GM18907 (cell line): ENCODE measurements at regions not wholly inside any gene's neighbourhood (a gene's known extent, or its start where the extent isn't known, plus 50 kb on each side); places are given as distances from the start of the nearest gene placed in this dataset.
"Not testable (repeated sequence)": the region's sequence is repeated elsewhere in the genome, so short reads cannot be mapped to it uniquely, and the experiment has no call there.

Experiments used
- ATAC-seq: cut with Tn5 transposase; IDR thresholded peaks from one replicate; pipeline ENCODE4 v1.9.1; 2021; ENCODE audit warnings: mild to moderate bottlenecking, moderate library complexity; ENCODE audit not compliant: unreplicated experiment

DNA sequence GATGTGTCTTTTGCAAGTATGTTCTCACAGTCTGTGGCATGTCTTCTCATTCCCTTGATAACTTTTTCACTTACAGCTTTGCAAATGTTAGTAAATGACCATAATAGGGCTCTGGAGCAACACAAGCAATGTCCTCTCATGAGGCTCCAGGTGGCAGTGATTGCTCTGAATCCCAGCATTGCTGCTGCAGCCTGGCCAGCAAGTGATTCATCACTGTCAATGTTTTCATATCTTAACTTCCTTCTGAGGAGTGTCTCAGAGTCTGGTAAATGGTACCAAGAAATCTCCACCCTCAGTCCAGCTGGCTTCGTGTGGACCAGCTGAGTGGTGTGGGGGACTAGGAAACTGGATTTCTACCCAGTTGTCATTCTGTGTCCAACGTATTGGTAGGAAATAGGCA lies 139.6 kb downstream of the MYLK4 start:
- ATAC-seq: no peak

DNA sequence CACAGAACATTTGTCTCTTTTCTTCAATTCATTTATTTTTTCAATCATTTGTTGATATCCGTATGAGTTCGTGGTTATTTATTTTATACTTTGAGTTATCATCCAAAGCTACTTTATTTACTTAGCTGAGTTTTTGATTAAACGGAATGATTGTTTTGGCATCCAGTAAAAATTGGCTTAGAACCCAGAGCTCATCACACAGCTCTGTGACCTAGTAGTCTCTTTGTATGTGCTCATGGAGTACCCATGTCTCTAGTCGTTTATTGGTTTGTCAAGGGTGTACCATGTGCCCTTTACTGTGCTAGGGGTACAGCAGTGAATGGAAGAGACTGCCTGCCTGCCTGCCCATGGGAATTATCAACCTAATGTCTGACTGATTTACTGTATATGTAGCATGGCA lies 142.2 kb downstream of the MYLK4 start:
- no peak for ATAC-seq

DNA sequence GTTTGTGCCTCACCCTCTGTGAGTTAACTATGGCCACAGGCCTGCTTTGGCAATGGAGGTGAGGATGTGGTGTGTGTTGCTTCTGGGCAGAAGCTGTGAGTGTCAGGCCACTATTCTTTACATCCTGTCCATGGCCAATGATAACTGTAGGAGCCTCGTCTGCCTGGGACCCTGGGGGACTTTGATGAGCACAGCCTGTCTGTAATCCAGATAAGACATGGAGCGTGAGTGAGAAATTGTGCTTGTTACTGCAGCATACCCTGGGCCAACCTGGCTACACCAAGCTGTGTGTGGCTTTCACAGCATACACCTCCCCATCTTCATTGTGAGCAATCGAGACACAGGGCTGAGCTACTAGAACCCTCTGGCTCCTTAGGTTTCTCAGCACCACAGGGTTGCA lies 150.4 kb downstream of the MYLK4 start:
- ATAC-seq: no peak

DNA sequence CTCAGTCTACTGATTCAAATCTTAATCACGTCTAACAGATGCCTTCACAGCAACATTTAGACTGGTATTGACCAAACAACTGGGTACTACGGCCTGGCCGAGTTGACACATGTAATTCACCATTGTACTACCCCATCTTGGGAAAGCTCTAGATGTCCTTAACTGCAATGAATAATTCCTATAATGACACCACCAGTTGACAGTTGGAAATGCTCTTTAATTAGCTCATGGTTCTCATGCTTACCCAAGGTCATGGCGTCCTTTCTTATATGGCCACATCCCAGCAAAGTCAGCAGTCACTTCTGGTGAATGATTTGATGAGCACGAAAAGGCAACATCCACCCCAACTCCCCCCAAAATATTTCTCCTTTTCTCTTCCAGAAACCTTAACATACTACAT lies 150.9 kb downstream of the MYLK4 start:
- ATAC-seq: no peak

DNA sequence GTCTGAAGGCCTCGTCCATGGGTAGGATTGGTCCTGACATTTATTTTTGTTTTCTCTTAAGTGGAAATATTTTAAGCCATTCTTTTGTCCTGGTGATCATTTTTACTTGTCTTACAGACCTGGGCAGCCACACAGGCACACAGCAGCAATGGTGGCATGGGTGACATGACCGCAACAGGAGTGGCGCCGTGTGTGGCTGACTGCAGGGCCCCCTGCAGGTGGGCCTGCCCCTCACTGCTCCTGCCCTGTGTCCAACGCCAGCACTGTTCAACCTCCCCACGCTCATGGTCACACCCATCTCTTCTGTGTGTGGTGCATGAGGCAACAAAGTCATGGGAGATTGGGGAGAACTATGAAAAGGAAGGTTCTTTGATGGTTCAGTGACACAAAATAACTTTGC lies 151.9 kb downstream of the MYLK4 start:
- ATAC-seq: no peak

DNA sequence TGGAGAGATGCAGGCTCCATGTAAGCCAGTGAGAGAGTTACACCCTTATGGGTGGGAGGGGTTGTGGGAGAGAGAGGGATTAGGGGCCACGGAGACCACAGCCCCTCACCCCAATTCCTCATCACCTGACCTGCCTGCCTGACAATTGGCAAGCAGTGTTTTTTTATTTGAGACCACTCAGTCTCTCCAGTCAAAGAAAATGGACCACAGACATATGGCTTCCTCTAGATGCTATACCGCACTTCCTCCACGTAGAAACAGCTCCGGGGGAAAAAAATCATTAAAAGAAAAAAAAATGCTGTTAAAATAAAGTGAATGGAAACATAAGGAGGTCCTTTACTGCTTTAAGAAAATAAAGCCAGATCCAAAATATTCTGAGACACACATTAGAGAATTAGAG lies 152.7 kb downstream of the MYLK4 start:
- ATAC-seq: no peak

DNA sequence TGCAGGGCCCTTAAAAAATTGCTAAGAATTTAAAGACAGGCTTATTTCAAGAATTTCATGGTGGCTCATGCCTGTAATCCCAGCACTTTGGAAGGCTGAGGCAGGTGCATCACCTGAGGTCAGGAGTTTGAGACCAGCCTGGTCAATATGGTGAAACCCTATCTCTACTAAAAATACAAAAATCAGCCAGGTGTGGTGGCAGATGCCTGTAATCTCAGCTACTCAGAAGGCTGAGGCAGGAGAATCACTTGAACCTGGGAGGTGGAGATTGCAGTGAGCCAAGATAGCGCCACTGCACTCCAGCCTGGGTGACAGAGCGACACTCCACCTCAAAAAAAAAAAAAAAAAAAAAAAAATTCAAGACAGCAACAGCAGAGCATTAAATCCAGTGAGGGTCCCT lies 153.3 kb downstream of the MYLK4 start:
- not testable (repeated sequence) for ATAC-seq

DNA sequence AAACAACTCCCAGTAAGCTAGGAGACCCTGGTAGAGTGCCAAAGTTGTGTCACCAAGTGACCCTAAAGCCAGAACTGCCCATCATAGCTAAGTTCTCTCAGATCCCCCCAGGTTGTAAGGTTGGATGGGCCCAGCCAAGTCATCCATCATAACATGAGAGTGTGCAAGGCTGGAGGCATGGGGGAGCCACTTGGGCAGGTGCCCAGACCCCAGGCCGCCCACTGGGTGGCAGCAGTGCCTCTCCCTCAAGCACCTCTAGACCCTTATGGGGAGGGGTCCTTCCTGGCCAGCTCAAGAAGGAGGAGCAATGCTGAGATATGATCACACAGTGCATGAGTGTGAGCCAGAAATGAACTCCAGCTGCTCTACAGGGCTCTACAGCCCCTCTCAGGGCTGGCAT lies 154.5 kb downstream of the MYLK4 start:
- ATAC-seq: no peak

DNA sequence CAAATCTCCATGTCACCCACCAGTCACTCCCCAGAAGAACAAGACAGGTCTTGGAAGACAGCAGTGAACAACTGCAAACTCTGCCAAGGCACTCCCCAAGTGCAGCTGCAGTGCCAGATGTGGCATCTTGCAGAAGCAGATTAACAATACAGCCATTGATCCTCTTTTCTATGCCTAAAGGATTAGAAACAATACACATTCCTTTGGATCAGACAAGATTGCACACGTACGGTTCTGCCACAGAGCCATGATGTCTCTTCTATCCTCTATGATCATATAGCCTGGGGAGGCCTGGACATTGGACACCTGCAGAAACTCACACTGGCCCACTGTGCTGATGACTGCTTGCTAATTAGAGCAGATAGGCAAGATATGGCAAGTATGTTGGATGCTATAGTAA lies 155.9 kb downstream of the MYLK4 start:
- ATAC-seq: no peak

DNA sequence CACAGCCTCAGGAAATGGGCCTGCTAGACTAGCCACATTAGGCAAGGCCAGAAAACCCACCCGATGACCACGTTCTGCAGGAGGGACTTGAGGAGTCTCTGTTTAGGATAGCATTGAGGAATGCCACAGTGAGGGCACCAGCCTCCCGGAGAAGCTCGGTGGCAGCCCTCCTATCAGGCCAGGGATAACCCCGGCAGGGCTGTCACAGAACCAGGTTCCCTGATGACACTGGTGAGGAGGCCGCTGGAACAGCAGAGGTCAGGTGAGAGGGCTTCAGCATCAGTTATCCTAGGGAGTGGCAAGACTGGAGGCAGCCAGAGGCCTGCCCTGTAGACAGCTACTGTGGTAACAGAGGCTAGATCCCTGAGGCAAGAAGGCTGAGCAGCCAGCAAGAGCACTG lies 157.6 kb downstream of the MYLK4 start:
- ATAC-seq: no peak

DNA sequence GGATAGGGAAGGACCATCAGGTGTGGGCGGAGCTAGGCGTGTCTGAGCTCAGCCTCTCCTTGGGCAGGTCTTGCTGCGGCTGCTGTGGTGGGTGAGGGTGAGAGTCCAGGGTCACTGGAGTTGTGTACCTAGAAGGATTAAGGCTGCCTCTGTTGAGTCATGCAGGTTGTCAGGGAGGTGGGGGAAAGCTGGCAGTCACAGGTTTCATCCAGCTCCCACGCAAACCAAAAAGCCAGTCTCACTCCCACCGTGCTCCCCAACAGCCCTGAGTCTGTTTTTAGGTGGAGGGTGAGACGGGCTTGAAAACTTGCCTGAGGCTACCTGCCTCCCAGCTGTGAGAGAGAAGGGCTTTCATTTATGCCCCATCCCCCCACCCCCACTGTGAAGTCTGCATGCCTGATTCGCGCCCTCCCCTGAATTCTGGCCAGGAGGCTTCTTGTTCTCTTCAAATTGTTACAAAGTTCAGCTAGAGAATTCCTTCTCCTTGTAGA lies 161.5 kb downstream of the MYLK4 start:
- no peak for ATAC-seq

DNA sequence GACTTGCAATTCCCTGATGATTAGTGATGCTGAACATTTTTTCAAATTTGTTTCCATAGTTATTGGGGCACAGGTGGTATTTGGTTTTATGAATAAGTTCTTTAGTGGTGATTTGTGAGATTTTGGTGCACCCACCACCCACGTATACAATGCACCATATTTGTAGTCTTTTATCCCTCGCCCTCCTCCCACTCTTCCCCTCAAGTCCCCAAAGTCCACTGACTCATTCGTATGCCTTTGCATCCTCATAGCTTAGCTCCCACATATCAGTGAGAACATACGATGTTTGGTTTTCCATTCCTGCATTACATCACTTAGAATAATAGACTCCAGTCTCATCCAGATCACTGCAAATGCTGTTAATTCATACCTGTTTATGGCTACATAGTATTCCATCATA lies 167.3 kb downstream of the MYLK4 start:
- no peak for ATAC-seq

DNA sequence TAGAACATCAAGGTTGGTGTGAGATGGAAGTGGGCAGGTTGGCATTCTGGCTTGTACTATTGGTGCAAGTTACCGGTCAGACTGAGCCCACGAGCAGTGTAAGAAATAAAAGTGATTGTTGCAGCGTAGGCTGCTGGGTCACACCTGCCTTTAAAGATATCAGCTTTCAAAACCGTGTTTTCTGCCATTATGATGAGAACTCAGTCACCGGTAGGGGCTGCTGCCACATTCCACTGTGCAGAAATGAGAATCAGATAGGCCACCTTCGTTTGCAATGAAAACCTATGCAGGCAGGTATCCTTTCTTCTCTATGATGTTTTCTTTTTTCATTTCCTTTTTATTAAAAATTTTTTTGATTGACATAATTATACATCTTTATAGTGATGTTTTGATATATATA lies 168.5 kb downstream of the MYLK4 start:
- ATAC-seq: no peak

DNA sequence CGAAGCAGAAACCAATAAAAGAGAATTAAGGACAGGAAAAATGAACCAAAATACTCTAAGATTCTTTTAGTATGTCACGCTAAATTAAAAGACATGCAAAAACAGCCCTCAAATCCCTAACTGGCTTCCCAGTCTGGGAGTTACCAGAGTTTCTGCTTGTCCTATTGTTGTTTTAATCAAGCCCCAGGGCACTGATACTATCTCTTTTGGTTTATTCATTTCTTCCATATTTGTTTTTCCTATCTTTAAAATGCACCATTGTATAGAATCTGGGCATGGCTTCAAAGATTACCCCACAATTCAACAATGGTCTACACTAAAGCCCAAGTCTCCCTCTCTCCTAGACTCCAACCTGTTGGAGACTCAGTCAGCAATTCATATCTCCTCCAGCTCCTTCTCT lies 169.1 kb downstream of the MYLK4 start:
- ATAC-seq: no peak

DNA sequence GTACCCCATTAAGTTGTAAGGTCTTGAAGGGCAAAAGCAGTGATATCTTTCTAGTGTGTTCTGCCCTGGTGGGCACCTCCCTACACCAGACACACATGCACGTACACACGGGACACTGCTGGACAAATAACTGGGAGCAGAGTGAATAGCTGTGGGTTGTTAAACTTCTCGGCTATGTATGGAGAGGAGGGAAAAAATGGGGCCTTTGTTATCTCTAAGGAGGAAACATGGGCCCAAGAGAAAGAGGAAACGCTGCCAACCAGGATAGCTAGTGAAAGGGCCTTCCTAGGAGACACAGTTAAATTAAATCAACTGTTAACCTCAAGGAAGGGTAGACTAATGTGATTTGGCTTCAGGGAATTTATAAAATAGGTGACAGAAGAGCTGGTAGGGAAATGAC lies 169.7 kb downstream of the MYLK4 start:
- no peak for ATAC-seq

DNA sequence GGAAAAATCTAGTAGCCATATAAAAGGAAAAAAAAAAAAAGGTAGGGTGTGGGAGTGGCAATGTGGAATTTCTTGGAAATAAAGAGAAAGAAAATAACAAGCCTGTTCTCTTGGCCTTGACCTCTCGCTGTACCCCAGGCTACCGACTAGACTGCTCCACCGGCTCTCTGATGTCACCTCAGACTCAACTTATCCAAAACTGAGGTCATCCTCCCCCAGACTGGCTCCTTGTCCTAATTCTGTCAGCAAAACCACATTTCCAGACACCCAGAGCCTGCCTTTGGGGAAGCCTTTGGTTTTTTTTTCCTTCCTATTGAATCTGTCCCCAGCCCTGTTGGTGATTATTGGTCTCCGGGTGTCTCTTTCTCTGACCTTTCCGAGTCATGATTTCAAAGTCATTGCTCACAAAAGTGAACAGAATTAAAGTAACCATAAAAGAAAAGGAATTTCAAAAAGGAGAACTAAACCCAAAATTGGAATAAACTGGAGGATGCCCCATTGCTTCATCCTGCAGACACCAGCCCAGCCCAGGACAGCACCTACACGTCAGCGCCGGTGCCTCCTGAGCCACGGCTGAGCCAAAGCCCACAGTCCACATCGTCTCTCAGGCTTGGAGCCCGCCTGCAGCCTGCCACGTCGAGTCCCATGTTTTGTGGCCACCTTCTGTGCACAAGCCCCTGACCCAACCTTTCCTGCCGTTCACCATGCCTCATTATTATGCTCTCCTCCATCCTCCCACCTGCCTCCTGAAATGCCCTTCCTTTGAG lies 170.7 kb downstream of the MYLK4 start:
- no peak for ATAC-seq

DNA sequence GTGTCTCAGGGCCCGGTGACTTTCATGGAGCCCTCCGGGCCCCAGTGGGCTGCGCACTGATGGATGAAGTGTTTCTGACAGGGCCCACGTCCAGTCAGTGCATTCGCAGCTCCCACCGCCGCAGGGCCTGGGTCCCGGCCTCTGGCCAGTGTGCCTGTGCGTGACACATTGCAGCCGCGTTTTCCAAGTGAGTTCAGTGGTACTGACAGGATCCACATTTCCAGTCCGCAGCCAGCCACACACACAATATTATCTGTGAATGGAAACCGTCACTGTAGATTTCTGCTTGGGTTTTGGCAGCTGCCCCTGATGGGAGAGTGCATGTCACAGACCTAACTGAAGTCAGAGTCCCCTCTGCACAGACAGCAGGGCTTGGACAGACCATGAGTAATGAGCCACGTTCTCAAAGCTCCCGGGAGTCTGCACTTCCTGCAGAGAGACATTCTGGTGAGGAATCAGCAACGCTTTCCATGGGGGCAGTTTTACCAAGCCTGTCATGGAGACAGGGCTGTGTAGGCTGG lies 171.4 kb downstream of the MYLK4 start:
- no peak for ATAC-seq

DNA sequence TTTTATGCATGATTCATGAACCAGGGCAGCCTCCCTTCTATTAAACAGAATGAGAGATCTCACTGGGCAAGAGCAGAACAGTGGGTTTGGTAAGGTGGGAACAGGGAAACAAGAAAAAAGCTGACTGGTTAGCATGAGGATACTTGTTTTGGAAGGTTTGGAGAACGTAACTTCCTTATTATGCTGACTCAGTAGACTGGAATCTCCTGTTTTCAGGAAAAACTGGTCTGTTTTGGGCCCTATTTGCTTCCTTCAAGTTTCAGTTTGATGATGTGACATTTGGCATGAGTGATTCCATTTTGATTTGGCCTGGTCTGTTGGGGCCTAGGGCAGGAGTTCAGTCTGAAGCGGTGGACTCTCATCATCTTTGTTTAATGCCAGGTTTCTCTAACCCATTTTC lies 172.0 kb downstream of the MYLK4 start:
- no peak for ATAC-seq

DNA sequence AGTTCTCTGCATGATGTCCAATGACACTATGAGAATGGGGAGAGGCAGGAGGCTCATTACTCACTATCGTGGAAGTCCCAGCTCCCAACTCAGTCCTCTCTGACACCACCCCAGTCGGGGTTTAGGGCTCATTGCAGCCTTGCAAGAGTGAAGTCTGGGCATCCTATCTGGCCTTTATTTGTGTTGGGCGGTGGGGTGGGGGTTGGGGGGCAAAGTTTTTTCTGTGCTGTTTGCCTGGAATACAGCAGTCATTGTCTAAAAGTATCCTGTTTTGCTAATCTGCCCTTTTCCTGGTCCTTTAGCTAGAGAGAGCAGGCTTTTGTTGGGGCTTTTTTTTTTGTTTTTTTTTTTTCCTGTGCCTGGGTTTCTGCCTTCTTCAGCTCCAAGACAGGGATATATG lies 174.2 kb downstream of the MYLK4 start:
- no peak for ATAC-seq

DNA sequence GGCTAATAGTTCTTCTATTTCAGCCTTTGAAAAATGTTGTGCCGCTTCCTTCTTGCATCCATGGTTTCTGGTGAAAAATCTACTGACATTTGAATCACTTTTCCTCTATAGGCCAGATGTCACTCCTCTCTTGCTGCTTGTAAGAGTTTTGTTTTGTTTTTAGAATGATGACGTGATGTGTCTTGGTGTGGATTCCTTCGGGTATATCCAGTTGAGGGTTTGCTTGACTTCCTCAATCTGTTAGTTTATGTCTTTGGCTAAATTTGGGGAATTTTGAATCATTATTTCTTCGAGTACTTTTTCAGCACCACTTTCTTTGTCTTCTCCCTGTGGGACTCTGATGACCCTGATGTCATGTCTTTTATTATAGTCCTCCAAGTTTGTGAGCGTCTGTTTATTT lies 175.5 kb downstream of the MYLK4 start:
- no peak for ATAC-seq

DNA sequence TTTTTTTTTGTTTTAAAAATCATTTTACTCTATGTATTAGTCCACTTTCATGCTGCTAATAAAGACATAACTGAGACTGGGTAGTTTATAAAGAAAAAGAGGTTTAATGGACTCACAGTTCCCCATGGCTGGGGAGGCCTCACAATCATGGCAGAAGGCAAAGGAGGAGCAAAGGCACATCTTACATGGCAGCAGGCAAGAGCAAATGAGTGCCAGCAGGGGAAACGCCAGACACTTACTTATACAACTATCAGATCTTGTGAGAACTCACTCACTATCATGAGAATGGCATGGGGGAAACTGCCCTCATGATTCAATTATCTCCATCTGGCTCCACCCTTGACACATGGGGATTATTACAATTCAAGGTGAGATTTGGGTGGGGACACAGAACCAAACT lies 181.3 kb downstream of the MYLK4 start:
- ATAC-seq: not testable (repeated sequence)

DNA sequence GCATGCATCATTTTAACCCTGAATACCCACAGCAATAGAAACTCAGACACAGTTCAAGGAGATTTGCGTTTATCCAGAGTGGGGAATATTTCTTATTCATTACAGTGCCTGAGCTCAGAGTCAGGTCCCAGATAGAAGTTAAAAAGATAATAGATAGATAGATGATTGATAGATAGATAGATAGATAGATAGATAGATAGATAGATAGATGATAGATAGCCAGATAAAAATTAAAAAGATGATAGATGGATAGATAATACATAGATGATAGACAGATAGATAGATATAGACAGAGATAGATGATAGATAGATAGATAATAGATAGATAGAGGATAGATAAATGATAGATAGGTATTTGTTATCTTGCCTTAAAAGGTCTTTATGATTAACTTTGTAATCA lies 184.7 kb downstream of the MYLK4 start:
- ATAC-seq: no peak

DNA sequence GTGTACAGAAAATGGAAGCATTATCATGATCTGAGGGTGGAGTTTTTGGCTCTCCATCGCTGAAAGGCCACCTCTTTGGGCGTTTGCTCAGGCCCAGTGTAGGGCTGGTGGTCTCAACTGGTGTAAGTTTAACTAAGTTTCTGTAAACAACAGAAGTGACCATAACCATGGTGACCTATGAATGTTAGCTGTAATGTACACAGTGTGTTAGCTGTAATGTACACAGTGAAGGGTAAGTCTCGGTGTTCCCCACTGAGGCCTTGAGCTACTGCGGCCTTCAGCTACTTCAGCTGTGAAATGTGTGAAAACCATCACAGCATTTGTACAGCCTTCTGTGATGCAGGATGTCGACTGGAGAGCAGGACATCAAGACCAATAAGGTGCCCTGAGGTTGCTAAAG lies 185.2 kb downstream of the MYLK4 start:
- no peak for ATAC-seq
